GM21737 (cell line): ENCODE measurements at regions not wholly inside any gene's neighbourhood (a gene's known extent, or its start where the extent isn't known, plus 50 kb on each side); places are given as distances from the start of the nearest gene placed in this dataset.
"Not testable (repeated sequence)": the region's sequence is repeated elsewhere in the genome, so short reads cannot be mapped to it uniquely, and the experiment has no call there.

Experiments
- ATAC-seq: cut with Tn5 transposase; IDR thresholded peaks from one replicate; pipeline ENCODE4 v1.9.1; 2021; ENCODE audit warnings: mild to moderate bottlenecking, moderate library complexity; ENCODE audit not compliant: unreplicated experiment

GRCh38 chr14:85895603-85896002, 365.7 kb downstream of the FLRT2 start:
- ATAC-seq, result no peak

GRCh38 chr14:85892251-85892650, 362.3 kb downstream of the FLRT2 start:
- no peak for ATAC-seq

- no peak for ATAC-seq
Observed at GRCh38 chr14:85883966-85884365, 354.0 kb downstream of the FLRT2 start.

- no peak for ATAC-seq
Observed at GRCh38 chr14:85883101-85883500, 353.2 kb downstream of the FLRT2 start.

DNA sequence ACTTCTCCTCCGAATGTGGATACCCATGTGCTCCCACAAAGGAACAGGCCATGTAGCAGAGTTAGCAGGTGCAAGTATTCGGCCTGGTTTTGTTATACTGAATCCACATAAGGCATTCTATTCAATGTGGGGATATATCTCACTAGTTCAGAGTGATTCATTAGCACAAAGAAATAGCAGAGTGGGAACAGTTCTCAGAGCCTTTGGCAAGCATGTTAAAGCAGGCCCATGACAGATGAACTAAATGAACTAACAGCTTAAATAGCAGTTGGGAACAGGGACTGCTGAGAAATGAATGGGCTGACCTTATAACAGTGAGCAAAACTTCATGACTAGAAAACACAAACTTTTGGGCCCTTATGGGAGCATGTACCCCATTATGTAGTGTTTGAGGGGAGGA, 352.0 kb downstream of the FLRT2 start:
- ATAC-seq, result no peak

DNA sequence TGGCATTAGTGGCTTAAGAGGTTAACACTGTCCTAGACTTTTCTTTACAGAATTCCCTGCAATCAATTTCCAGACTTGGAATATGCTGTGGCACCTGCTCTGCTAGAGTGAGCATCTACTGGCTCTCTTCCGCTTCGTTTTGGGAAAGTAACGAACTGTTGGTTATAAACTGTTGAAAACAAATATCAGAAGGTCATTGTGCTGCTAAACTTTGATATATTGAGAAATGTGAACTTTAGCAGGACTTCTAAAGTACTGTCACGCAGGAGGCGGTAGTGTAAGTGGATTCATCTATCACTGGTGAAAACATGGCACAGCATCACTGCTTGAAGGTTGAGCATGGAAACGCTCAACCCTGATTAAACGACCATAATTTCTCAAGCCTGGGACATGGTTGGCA, 348.9 kb downstream of the FLRT2 start:
- ATAC-seq, result no peak

DNA sequence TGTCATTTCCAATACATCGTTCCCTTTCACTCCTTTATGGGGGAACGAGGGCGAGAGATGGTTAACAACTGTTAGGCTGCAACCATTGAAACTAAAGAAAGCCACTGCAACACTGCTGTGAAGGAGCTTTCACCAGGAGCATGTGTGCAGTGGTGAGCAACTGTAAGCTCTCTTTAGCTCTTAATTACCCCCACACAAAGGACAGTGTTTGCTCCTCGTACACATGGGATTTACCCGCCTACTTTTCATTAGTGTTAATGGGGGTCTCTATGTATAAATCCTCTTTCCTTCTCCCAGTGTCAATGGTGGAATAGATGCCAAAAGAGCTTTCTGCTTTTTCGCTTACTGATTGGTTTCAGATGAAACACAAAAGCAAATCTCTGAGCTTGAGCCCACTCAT, 343.1 kb downstream of the FLRT2 start:
- ATAC-seq, result no peak

DNA sequence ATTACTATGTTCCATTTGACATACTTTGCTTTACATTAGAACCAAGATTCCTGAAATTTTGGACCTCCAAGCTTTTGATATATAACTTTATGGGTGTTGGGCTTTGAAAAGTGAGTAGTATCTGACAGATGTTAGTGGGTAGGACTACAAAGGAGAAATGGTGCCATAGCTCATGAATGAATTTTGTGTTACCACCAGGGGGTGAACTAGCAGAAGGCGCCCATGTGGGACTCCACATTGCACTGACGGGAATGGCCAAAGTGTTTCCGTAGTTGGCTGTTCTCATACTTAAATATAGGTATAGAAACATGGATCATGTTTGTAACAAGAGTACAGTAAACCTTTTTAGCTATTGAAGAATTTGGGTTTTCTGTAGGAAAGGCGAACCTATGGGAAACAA, 337.5 kb downstream of the FLRT2 start:
- ATAC-seq, result no peak

DNA sequence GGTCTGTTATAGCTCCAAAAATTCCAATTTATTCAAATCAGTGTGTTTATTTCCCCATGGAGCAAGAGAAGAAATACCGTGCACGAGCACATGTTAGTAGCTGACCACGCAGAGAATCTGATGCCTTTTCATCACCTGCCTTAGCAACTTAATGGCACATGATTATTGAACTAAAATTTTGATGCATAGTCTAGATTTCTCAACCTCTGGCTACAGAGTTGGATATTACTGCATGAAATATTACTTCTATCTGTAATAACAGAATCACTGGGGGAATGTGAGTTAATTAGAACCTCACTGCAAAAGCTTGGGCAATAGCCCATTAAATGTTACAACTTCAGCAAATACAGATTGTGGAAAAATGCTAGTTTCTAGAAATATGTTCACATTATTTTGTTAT, 335.8 kb downstream of the FLRT2 start:
- ATAC-seq, result no peak

DNA sequence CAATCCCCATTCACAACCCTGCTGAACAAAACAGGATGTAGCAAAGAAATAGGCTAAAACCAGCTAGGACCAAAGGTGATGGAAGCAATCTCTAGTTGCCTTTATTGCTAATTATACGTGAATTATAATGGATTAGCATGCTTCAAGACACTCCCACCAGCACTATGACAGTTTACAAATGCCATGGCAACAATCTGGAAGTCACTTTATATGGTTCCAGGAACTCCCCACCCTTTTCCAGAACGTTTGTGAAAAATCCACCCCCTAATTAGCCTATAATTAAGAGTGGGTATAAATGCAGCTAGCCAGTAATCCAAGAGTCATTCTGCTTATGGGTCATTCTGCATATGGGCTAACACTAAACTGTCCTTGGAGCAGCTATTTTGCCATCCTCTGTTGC, 328.7 kb downstream of the FLRT2 start:
- ATAC-seq, result no peak

DNA sequence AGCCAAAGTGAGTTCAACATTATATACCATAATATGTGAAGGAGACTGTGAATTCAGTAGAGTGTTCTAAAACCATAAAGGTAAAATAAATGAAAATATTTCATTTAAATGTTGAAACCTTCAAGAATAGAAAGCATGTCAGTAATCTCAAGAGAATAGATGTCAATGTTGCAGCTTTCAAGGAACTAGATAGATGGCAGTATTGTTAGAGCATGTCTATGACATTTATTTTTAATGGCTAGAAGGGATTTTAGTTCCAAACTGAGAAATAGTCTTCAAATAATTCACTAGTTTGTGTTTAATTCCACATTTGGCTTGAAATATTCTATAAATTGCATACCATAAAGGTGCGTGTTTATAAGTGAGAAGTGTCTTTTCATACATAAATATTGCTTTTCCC, 326.5 kb downstream of the FLRT2 start:
- no peak for ATAC-seq

- no peak for ATAC-seq
Observed at GRCh38 chr14:85853996-85854526, 324.1 kb downstream of the FLRT2 start.

DNA sequence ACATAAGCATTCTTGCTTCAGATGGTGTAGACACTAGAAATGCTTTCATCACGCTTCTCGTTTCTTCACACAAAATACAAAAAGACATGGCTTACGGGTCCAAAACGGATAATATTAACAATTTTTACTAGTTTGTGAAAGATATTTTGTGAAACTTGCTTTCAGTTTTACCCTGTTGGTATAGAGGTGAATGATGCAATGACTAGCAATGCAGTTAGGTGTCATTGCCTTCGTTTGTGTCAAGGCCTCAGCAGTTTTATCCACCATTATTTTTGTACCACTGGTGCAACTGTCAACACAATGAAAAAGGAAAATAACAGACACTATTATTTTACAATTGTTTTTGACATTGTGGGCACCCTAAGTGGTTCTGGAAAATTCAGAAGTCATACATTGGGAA, 323.0 kb downstream of the FLRT2 start:
- ATAC-seq, result no peak

- ATAC-seq, result not testable (repeated sequence)
Observed at GRCh38 chr14:85852123-85852522, 322.2 kb downstream of the FLRT2 start.

DNA sequence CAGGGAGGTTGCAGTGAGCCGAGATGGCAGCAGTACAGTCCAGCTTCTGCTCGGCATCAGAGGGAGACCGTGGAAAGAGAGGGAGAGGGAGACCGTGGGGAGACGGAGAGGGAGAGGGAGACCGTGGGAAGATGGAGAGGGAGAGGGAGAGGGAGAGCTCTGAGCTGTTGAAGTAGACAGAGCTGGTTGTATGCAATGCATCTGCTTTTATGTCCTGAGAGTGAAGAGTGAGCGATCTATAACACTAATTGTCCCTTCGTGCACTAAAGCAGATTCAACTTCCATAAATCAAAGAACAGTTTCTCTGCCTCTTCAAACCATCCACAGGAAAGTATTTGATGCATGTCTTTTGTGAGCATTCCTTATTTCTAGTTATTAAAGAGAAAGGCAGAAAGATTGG, 300.6 kb downstream of the FLRT2 start:
- ATAC-seq, result not testable (repeated sequence)

DNA sequence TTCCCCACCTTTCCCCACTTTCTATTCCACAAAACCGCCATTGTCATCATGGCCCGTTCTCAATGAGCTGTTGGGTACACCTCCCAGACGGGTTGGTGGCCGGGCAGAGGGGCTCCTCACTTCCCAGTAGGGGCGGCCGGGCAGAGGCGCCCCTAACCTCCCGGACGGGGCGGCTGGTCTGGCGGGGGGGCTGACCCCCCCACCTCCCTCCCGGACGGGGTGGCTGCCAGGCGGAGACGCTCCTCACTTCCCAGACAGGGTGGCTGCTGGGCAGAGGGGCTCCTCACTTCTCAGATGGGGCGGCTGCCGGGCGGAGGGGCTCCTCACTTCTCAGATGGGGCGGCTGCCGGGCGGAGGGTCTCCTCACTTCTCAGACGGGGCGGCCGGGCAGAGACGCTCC, 299.7 kb downstream of the FLRT2 start:
- not testable (repeated sequence) for ATAC-seq

- no peak for ATAC-seq
Observed at GRCh38 chr14:85824526-85824925, 294.6 kb downstream of the FLRT2 start.

- ATAC-seq, result no peak
Observed at GRCh38 chr14:85822236-85822635, 292.3 kb downstream of the FLRT2 start.

- no peak for ATAC-seq
Observed at GRCh38 chr14:85817430-85817829, 287.5 kb downstream of the FLRT2 start.

DNA sequence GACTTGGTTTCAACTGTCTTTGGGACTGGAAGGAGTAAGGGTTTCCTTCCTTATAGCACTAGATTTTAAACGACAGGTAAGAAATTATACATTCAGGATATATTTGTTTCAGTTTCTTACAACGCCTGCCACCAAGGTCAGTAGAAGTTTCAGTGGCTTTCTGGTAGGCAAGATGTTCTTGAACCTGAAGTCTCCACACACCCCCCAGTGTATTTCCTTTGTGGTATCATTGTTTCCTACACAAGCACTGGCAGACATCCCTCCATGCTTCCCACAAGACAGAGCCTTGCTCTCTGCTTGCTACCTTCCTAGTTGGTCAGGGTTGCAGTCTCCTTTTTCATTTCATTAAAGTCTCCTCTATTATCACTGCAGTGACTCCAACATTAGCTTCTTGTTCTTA, 283.1 kb downstream of the FLRT2 start:
- ATAC-seq, result no peak

GRCh38 chr14:85811340-85811739, 281.4 kb downstream of the FLRT2 start:
- ATAC-seq, result no peak

GRCh38 chr14:85799668-85800067, 269.7 kb downstream of the FLRT2 start:
- no peak for ATAC-seq

- no peak for ATAC-seq
Observed at GRCh38 chr14:85798856-85799255, 268.9 kb downstream of the FLRT2 start.

DNA sequence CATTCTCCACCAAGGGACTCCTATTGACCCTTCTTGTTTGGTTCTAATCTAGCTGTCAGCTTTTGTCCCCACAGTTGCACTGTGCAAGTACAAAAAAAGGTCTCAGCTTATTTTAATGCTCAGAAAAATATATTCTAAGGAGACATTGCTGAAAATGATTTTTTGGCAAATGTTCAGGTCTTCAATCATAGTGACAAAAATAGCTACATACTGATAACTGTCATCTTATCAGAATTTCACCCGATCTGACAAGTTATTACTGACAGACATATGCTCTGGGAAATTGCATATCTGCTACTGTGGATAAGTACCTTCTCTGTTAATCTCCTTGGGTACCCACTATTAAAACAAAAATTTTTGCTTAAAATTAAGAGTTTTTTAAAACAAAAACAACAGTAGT, 263.6 kb downstream of the FLRT2 start:
- ATAC-seq, result no peak
